Activated CD4-positive, alpha-beta T cell treated with anti-CD3 and anti-CD28 coated beads, Interleukin-2, Interleukin-4, amounts not matched to agents 100 ng/mL and 50 ng/mL, durations not matched to agents 16 hours and 8 hours (primary cell): ENCODE measurements at regions not wholly inside any gene's neighbourhood (a gene's known extent, or its start where the extent isn't known, plus 50 kb on each side); places are given as distances from the start of the nearest gene placed in this dataset.

Source experiments
- DNase-seq: peaks from one replicate; pipeline ENCODE4 v3.0.0-alpha.2; 2020; ENCODE audit warnings: low spot score

GRCh38 chr2:145325485-145325884 is 805.6 kb upstream of the ZEB2 start:
- no peak for DNase-seq

GRCh38 chr2:145324748-145325147 is 804.8 kb upstream of the ZEB2 start:
- DNase-seq = no peak

- peak; percentile 50 for DNase-seq
Observed at GRCh38 chr2:145323512-145323911, 803.6 kb upstream of the ZEB2 start.

GRCh38 chr2:145321344-145321743 is 801.4 kb upstream of the ZEB2 start:
- no peak for DNase-seq

GRCh38 chr2:145316496-145316895 is 796.6 kb upstream of the ZEB2 start:
- DNase-seq = no peak

GRCh38 chr2:145315053-145315452 is 795.1 kb upstream of the ZEB2 start:
- no peak for DNase-seq

- DNase-seq = no peak
Observed at GRCh38 chr2:145314119-145314633, 794.3 kb upstream of the ZEB2 start.

GRCh38 chr2:145305889-145306288 is 786.0 kb upstream of the ZEB2 start:
- no peak for DNase-seq

- no peak for DNase-seq
Observed at GRCh38 chr2:145304501-145304900, 784.6 kb upstream of the ZEB2 start.

- no peak for DNase-seq
Observed at GRCh38 chr2:145303536-145303935, 783.6 kb upstream of the ZEB2 start.

- no peak for DNase-seq
Observed at GRCh38 chr2:145302886-145303285, 783.0 kb upstream of the ZEB2 start.

- DNase-seq = no peak
Observed at GRCh38 chr2:145302451-145302850, 782.5 kb upstream of the ZEB2 start.

- DNase-seq = no peak
Observed at GRCh38 chr2:145299368-145299767, 779.4 kb upstream of the ZEB2 start.

GRCh38 chr2:145292166-145292565 is 772.2 kb upstream of the ZEB2 start:
- no peak for DNase-seq

- DNase-seq = no peak
Observed at GRCh38 chr2:145290986-145291385, 771.1 kb upstream of the ZEB2 start.

GRCh38 chr2:145289946-145290345 is 770.0 kb upstream of the ZEB2 start:
- DNase-seq = no peak

- no peak for DNase-seq
Observed at GRCh38 chr2:145288650-145289496, 769.0 kb upstream of the ZEB2 start.

GRCh38 chr2:145287736-145288135 is 767.8 kb upstream of the ZEB2 start:
- no peak for DNase-seq

GRCh38 chr2:145286716-145287275 is 766.9 kb upstream of the ZEB2 start:
- DNase-seq = no peak

- DNase-seq = no peak
Observed at GRCh38 chr2:145284551-145284950, 764.6 kb upstream of the ZEB2 start.

GRCh38 chr2:145283131-145283530 is 763.2 kb upstream of the ZEB2 start:
- no peak for DNase-seq

GRCh38 chr2:145277922-145278321 is 758.0 kb upstream of the ZEB2 start:
- DNase-seq = no peak

- no peak for DNase-seq
Observed at GRCh38 chr2:145273840-145274239, 753.9 kb upstream of the ZEB2 start.

- DNase-seq = no peak
Observed at GRCh38 chr2:145268931-145269330, 749.0 kb upstream of the ZEB2 start.
